B cell (primary cell): ENCODE measurements at regions not wholly inside any gene's neighbourhood (a gene's known extent, or its start where the extent isn't known, plus 50 kb on each side); places are given as distances from the start of the nearest gene placed in this dataset.

Source experiments
- EZH2 ChIP-seq: IDR thresholded peaks from 2 replicates; pipeline ENCODE4 v1.6.1; 2012; ENCODE audit warnings: borderline replicate concordance, low read depth, mild to moderate bottlenecking, moderate library complexity, low read length; ENCODE audit not compliant: insufficient read depth, poor library complexity, severe bottlenecking
- TF ChIP-seq, protein P1 (sequence below): fragments of 200-600 bp; IDR thresholded peaks from one replicate; pipeline ENCODE4 v1.8.0; 2022; ENCODE audit warnings: antibody characterized with exemption, mild to moderate bottlenecking

DNA sequence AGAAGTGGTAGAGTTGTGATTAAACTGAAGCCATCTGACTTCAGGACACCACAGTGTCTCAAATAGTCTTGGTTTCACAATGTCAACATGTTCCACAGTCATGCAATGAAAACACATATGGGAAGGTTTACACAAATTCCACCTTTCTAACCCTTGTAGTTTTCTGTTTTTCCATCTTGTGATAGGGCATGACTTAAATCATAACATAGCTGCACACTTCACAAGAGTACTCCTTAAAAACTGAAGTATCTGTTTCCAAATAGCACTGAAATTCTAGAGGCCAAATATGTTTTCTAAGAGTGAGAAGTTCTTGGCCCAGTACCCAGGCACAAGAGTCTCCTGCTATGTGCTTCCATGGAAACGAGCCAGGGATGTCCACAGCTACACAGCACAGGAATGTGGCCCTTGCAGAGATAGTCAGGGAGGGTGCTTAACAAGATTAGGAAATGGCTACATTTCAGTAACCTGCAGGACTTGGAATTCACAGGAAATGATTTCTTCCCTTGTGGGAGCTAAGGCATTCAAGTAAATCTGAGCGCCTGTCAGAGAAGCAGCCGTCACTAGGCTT, 269.1 kb downstream of the NDFIP2 start:
- TF ChIP-seq, protein P1, sequence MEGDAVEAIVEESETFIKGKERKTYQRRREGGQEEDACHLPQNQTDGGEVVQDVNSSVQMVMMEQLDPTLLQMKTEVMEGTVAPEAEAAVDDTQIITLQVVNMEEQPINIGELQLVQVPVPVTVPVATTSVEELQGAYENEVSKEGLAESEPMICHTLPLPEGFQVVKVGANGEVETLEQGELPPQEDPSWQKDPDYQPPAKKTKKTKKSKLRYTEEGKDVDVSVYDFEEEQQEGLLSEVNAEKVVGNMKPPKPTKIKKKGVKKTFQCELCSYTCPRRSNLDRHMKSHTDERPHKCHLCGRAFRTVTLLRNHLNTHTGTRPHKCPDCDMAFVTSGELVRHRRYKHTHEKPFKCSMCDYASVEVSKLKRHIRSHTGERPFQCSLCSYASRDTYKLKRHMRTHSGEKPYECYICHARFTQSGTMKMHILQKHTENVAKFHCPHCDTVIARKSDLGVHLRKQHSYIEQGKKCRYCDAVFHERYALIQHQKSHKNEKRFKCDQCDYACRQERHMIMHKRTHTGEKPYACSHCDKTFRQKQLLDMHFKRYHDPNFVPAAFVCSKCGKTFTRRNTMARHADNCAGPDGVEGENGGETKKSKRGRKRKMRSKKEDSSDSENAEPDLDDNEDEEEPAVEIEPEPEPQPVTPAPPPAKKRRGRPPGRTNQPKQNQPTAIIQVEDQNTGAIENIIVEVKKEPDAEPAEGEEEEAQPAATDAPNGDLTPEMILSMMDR, result no peak
- no peak for TF ChIP-seq EZH2
